C4-2B (cell line): ENCODE measurements at regions not wholly inside any gene's neighbourhood (a gene's known extent, or its start where the extent isn't known, plus 50 kb on each side); places are given as distances from the start of the nearest gene placed in this dataset.

ENCODE experiments used
- H3K27ac ChIP-seq: fragments of 450-650 bp; 2 replicates; pipeline ENCODE4 v1.5.1; 2017
- ZFX ChIP-seq: fragments of 450-650 bp; IDR thresholded peaks from 2 replicates; pipeline ENCODE4 v1.6.1; 2017
- TF ChIP-seq, protein P1 (sequence below): fragments of 450-650 bp; conservative IDR thresholded peaks from 2 replicates; pipeline ENCODE4 v1.5.1; 2017; ENCODE audit warnings: mild to moderate bottlenecking

DNA sequence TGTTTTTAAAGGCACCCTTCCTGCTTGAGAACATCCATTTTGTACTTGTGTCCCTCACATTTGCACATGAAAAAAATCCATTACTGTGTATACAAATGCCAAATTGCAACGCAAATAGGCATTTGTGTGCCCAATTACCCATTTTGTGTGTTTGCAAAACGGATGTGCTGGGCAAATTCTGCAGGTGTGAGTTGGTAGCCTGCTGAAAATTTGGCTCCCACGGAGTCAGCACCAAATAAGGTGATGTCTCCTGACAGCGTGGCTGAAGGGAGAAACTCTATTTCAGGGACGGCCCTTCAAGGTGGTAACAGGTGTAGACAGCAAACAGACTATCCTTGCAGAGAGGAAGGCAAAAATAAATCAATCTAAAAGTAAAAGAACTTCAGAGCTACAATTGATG lies 661.1 kb downstream of the BCL11A start:
- no peak overlapping the region for H3K27ac ChIP-seq
- TF ChIP-seq, protein P1, sequence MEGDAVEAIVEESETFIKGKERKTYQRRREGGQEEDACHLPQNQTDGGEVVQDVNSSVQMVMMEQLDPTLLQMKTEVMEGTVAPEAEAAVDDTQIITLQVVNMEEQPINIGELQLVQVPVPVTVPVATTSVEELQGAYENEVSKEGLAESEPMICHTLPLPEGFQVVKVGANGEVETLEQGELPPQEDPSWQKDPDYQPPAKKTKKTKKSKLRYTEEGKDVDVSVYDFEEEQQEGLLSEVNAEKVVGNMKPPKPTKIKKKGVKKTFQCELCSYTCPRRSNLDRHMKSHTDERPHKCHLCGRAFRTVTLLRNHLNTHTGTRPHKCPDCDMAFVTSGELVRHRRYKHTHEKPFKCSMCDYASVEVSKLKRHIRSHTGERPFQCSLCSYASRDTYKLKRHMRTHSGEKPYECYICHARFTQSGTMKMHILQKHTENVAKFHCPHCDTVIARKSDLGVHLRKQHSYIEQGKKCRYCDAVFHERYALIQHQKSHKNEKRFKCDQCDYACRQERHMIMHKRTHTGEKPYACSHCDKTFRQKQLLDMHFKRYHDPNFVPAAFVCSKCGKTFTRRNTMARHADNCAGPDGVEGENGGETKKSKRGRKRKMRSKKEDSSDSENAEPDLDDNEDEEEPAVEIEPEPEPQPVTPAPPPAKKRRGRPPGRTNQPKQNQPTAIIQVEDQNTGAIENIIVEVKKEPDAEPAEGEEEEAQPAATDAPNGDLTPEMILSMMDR = no peak
- no peak for TF ChIP-seq ZFX

DNA sequence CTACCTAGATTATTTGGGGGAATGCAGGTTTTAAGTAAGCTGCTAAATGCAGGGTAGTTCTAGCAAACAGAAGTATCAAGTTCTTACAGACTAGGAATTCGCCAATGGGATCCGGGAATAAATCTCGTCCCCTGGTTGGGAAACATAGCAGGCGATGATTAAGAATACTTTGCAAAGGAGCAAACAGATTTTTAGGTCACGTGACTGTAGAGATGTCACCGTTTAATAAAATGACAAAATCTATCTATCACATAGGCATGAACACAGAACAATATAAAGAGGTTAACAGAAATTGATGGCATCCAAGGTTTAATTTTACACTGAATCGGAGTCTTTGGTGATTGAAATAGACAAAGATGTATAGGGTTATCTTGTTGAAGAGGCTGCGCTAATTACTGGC lies 664.1 kb downstream of the BCL11A start:
- no peak overlapping the region for H3K27ac ChIP-seq
- TF ChIP-seq, protein P1 = no peak
- TF ChIP-seq ZFX = no peak

DNA sequence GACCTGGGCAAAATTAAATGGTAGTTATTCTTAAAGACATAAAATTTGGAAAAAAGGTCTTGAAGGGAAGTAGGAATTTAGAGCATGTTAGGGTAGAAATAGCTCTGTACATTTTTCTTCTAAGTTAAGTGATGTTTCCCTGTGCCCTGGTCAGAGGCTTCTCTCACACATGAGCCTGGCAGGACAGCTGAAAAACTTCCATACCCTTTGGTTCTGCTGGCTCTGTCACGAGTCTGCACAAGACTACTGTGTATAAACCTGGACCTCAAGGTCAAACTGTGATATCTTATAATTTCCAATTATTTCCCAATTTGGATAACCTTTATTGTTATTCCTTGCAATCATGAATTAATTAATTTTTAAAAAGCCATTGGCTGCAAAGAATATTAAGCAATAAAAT lies 664.7 kb downstream of the BCL11A start:
- no peak overlapping the region for H3K27ac ChIP-seq
- no peak for TF ChIP-seq ZFX
- TF ChIP-seq, protein P1 = no peak

DNA sequence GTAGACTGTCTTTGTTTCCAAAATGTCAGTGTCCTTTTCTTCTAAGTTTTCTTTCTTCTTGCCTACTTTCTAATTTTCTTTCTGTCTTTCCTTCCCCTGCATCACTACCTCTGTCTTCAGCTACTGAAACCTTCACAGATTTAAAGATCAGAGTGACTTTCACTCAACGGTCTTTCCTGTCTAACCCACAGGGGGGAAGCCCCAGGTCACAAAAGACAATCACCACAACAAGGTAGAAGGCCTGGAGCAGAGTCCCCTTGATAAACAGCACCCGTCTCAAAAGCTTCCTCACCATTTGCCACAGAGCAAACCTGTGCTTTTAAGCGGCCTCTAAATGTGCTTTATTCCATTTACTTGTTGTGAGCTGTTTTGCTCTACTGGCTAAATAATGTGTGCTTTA lies 665.4 kb downstream of the BCL11A start:
- TF ChIP-seq, protein P1 = no peak
- no peak for TF ChIP-seq ZFX
- H3K27ac ChIP-seq = no peak overlapping the region

DNA sequence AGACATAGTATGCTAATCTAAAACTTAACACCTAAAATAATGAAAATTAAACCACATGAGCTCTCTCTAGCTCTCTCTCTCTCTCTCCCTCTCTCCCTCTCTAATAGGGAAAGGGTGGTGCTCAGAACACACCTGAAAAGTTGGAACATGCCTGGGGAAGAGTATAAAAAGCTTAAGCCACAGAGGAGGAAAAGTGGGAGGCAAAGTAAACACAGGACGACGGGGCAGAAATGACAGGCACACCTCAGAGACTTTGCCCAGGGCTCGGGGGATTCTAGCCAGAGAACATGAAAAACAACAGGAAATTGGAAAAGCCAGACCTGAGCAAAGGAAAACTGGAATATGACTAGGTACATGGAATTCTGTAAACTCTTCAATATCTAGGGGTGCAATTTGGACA lies 666.1 kb downstream of the BCL11A start:
- TF ChIP-seq, protein P1 = no peak
- TF ChIP-seq ZFX = no peak

DNA sequence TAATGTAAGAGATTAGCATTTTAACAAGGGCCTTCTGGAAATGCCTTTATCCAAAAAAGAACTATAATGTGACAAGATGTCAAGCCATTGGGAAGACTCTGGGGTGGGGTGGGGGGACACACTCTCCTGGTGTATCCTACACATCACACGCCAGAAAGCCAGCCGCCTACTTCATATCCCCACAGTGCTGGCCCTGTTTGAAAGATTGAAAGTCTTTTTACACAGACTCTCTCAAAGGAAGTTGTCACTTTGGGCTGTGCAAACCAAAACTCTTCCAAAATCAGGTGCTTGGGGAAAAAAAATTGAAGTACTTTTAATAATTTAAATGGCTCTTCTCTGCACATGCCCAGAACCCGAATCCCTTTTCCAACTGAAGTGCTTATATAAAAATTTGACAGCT lies 666.7 kb downstream of the BCL11A start:
- H3K27ac ChIP-seq = no peak overlapping the region
- TF ChIP-seq, protein P1 = no peak
- no peak for TF ChIP-seq ZFX

More for the DNA sequence above, 666.1 kb downstream of the BCL11A start:
- no peak overlapping the region for H3K27ac ChIP-seq

DNA sequence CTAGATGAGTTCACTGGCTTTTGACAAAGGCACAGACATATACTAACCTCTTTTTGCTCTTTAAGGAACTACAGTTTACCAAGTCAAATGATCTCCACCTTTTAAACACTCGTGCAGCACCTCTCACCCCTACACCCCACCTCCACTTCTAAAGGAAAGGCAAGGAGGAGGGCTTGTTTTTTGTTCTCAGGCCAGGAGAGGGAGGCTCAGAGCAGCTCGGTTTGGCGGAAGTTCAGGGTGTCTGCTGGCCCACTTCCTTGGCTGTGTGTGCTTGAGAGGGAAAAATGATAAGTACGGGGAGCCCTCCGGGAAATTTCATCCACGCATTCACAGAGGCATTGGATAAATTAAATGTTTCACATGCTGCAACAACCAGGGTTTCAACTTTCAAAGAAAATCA lies 667.9 kb downstream of the BCL11A start:
- no peak overlapping the region for H3K27ac ChIP-seq
- TF ChIP-seq, protein P1 = no peak
- TF ChIP-seq ZFX = no peak
